OCI-LY1 (cell line): ENCODE measurements at regions not wholly inside any gene's neighbourhood (a gene's known extent, or its start where the extent isn't known, plus 50 kb on each side); places are given as distances from the start of the nearest gene placed in this dataset.

ENCODE experiments used
- H2AFZ ChIP-seq: fragments of 200-600 bp; sonication (generic), shearing (Covaris generic); 2 replicates; pipeline ENCODE4 v1.6.0; 2014; ENCODE audit warnings: antibody characterized with exemption, mild to moderate bottlenecking, low read length
- H3F3A ChIP-seq: fragments of 200-600 bp; sonication (generic), shearing (Covaris generic); 2 replicates; pipeline ENCODE4 v1.6.0; 2014; ENCODE audit warnings: mild to moderate bottlenecking, antibody characterized with exemption, low read length, moderate library complexity; ENCODE audit not compliant: insufficient read depth
- H3K27ac ChIP-seq: fragments of 200-600 bp; sonication (generic); 2 replicates; pipeline ENCODE4 v1.5.1; 2014; ENCODE audit warnings: low read length, mixed run types, mild to moderate bottlenecking, low read depth; ENCODE audit not compliant: poor library complexity, severe bottlenecking
- H3K27me3 ChIP-seq: fragments of 200-600 bp; sonication (generic); 2 replicates; pipeline ENCODE4 v1.6.0; 2014; ENCODE audit warnings: antibody characterized with exemption, mild to moderate bottlenecking, low read length, moderate library complexity; ENCODE audit not compliant: insufficient read depth
- H3K36me3 ChIP-seq: fragments of 200-600 bp; sonication (generic); 2 replicates; pipeline ENCODE4 v1.6.1; 2014; ENCODE audit warnings: mild to moderate bottlenecking, antibody characterized with exemption, low read length, moderate library complexity, mixed read lengths; ENCODE audit not compliant: insufficient read depth
- H3K4me1 ChIP-seq: fragments of 200-600 bp; sonication (generic); 2 replicates; pipeline ENCODE4 v1.5.1; 2014; ENCODE audit warnings: mild to moderate bottlenecking, low read length, moderate library complexity; ENCODE audit not compliant: insufficient read depth, severe bottlenecking
- H3K4me2 ChIP-seq: fragments of 200-600 bp; sonication (generic), shearing (Covaris generic); 2 replicates; pipeline ENCODE4 v1.6.1; 2014; ENCODE audit warnings: low read length
- H3K4me3 ChIP-seq: fragments of 200-600 bp; sonication (generic); 2 replicates; pipeline ENCODE4 v1.5.1; 2014; ENCODE audit warnings: low read length, low read depth, mild to moderate bottlenecking, mixed read lengths; ENCODE audit not compliant: poor library complexity, severe bottlenecking
- H3K79me2 ChIP-seq: fragments of 200-600 bp; shearing (Covaris generic); 2 replicates; pipeline ENCODE4 v1.6.1; 2016; ENCODE audit warnings: mixed run types, low read length, mixed read lengths; ENCODE audit not compliant: insufficient read depth
- H3K9ac ChIP-seq: fragments of 200-600 bp; sonication (generic), shearing (Covaris generic); 2 replicates; pipeline ENCODE4 v1.6.1; 2014; ENCODE audit warnings: mild to moderate bottlenecking, low read length, mixed read lengths
- H3K9me2 ChIP-seq: fragments of 200-600 bp; sonication (generic), shearing (Covaris generic); 2 replicates; pipeline ENCODE4 v1.6.1; 2014; ENCODE audit warnings: low read depth, mild to moderate bottlenecking, low read length, mixed read lengths
- H3K9me3 ChIP-seq: fragments of 200-600 bp; shearing (Covaris generic); 2 replicates; pipeline ENCODE4 v1.6.1; 2014; ENCODE audit warnings: low read length, mixed read lengths
- H4K20me1 ChIP-seq: fragments of 200-600 bp; sonication (generic), shearing (Covaris generic); 2 replicates; pipeline ENCODE4 v1.6.0; 2016; ENCODE audit warnings: mild to moderate bottlenecking, low read length; ENCODE audit not compliant: insufficient read depth
- CTCF ChIP-seq: fragments of 200-600 bp; sonication (generic), shearing (Covaris generic); IDR thresholded peaks from 2 replicates; pipeline ENCODE4 v1.5.1; 2017; ENCODE audit warnings: mild to moderate bottlenecking, antibody characterized with exemption, low read length, moderate library complexity, mixed read lengths
- EZH2 ChIP-seq: fragments of 200-600 bp; sonication (generic), shearing (Covaris generic); IDR thresholded peaks from 2 replicates; pipeline ENCODE4 v1.8.0; 2017; ENCODE audit warnings: borderline replicate concordance, mixed run types, mild to moderate bottlenecking, antibody characterized with exemption, low read length, moderate library complexity, mixed read lengths

DNA sequence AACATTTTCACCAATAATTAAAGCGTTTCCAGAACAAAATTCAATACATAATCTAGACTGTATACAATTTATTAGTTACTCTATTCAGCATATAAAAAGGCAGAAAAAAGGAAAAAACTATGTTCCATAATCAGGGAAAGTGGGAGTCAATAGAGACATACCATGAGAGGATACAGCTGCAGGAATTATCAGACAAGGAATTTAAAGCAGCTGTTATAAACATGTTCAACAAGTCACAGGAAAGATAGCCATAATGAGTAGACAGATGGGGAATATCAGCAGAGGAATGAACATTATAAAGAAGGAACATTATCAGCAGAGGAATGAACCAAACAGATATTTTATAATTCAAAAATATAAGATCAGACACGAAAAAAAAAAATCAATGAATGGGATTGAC is 500.6 kb upstream of the RPS6KA3 start:
- Histone ChIP-seq H3F3A (no peaks in the 10 kb centered on the region), H3K9me3 (no peaks in the 10 kb centered on the region), H3K9me2 (no peaks in the 10 kb centered on the region), H3K27ac (no peak overlapping the region), H2AFZ (no peak overlapping the region), H3K79me2 (no peaks in the 10 kb centered on the region), H4K20me1 (no peaks in the 10 kb centered on the region), H3K4me2 (no peak overlapping the region), H3K9ac (no peak overlapping the region), H3K36me3 (no peaks in the 10 kb centered on the region), H3K27me3 (no peaks in the 10 kb centered on the region), H3K4me3 (no peak overlapping the region), H3K4me1 (no peaks in the 10 kb centered on the region)
- TF ChIP-seq EZH2 (no peak), CTCF (no peak)

GRCh38 chrX:20756585-20756984 is 489.9 kb upstream of the RPS6KA3 start:
- no peak overlapping the region for H3K27ac ChIP-seq
- no peak overlapping the region for H3K4me3 ChIP-seq
- no peaks in the 10 kb centered on the region for H3K9me2 ChIP-seq
- H3K27me3 ChIP-seq: no peaks in the 10 kb centered on the region
- TF ChIP-seq CTCF (no peak), EZH2 (no peak)
- no peaks in the 10 kb centered on the region for H3K36me3 ChIP-seq
- no peak overlapping the region for H3K9ac ChIP-seq
- no peaks in the 10 kb centered on the region for H4K20me1 ChIP-seq
- H3F3A ChIP-seq: no peaks in the 10 kb centered on the region
- no peaks in the 10 kb centered on the region for H3K9me3 ChIP-seq
- H2AFZ ChIP-seq: no peak overlapping the region
- H3K4me2 ChIP-seq: no peak overlapping the region
- H3K79me2 ChIP-seq: no peaks in the 10 kb centered on the region
- H3K4me1 ChIP-seq: no peaks in the 10 kb centered on the region

DNA sequence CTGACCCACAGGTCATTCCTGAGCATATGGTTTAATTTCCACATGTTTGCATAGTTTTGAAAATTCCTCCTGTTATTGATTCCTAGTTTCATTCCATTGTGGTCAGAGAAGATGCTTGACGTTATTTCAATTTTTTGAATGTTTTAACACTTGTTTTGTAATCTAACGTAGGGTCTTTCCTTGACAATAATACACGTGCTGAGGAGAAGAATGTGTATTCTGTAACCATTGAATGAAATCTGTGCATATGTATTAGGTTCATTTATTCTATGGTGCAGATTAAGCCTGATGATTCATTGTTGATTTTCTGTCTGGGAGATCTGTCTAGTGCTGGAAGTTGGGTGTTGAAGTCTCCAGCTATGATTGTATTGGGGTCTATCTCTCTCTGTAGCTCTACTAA is 486.4 kb upstream of the RPS6KA3 start:
- no peak overlapping the region for H3K9ac ChIP-seq
- no peaks in the 10 kb centered on the region for H3K4me1 ChIP-seq
- TF ChIP-seq CTCF (no peak), EZH2 (no peak)
- no peaks in the 10 kb centered on the region for H3K79me2 ChIP-seq
- no peaks in the 10 kb centered on the region for H3K9me2 ChIP-seq
- no peaks in the 10 kb centered on the region for H3K9me3 ChIP-seq
- H2AFZ ChIP-seq: no peak overlapping the region
- H3K4me2 ChIP-seq: no peak overlapping the region
- H3K27ac ChIP-seq: no peak overlapping the region
- H3K4me3 ChIP-seq: no peak overlapping the region
- H3K36me3 ChIP-seq: no peaks in the 10 kb centered on the region
- H3K27me3 ChIP-seq: no peaks in the 10 kb centered on the region
- H4K20me1 ChIP-seq: no peaks in the 10 kb centered on the region
- H3F3A ChIP-seq: no peaks in the 10 kb centered on the region
